ENCODE measurements at regions not wholly inside any gene's neighbourhood (a gene's known extent, or its start where the extent isn't known, plus 50 kb on each side); places are given as distances from the start of the nearest gene placed in this dataset.

DNA sequence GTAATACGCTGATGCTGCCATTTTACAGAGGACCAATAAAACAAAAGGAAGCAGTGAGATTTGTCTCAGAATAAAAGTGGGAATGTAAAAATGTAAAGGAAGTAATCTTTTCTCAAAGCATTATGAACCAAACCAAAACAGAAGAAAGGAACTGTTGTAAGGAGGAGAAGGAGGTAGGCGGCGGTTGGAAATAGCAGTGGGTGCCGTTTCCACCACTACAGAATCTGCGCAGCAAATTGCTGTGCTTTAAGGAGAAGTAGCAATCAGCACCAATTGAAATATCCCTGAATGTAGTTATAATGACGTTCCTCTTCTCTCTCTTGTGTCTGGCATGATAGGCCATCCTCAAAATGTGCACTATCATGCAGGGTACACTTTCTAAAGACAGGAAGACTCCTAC is 455.1 kb upstream of the TLE4 start:
- H3K4me2 ChIP-seq = no peak overlapping the region
- H4K20me1 ChIP-seq (ENCODE audit: low read depth) = no peaks in the 10 kb centered on the region
- H3K4me3 Mint-ChIP-seq = no peak overlapping the region
- H3K4me3 ChIP-seq = no peak overlapping the region
- no peaks in the 10 kb centered on the region for H3K27me3 ChIP-seq
- peaks cover 5% of the 10 kb centered on the region for H3K4me1 Mint-ChIP-seq
- DNase-seq (ENCODE audit: low spot score) = no peak
- no peaks in the 10 kb centered on the region for H3K9me3 Mint-ChIP-seq
- no peaks in the 10 kb centered on the region for H3K79me2 ChIP-seq (ENCODE audit: low read depth)
- peaks cover 11% of the 10 kb centered on the region for H3K4me1 ChIP-seq
- no peak overlapping the region for H3K9ac ChIP-seq
- no peaks in the 10 kb centered on the region for H3K36me3 Mint-ChIP-seq
- no peaks in the 10 kb centered on the region for H3K9me3 ChIP-seq (ENCODE audit: low read depth)
- TF ChIP-seq EZH2 (IDR thresholded peaks at IDR 0.05) (no peak), EZH2phosphoT487 (IDR thresholded peaks at IDR 0.05) (no peak)
- TF ChIP-seq, protein P1, sequence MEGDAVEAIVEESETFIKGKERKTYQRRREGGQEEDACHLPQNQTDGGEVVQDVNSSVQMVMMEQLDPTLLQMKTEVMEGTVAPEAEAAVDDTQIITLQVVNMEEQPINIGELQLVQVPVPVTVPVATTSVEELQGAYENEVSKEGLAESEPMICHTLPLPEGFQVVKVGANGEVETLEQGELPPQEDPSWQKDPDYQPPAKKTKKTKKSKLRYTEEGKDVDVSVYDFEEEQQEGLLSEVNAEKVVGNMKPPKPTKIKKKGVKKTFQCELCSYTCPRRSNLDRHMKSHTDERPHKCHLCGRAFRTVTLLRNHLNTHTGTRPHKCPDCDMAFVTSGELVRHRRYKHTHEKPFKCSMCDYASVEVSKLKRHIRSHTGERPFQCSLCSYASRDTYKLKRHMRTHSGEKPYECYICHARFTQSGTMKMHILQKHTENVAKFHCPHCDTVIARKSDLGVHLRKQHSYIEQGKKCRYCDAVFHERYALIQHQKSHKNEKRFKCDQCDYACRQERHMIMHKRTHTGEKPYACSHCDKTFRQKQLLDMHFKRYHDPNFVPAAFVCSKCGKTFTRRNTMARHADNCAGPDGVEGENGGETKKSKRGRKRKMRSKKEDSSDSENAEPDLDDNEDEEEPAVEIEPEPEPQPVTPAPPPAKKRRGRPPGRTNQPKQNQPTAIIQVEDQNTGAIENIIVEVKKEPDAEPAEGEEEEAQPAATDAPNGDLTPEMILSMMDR (IDR thresholded peaks at IDR 0.05) = no peak
- H3K27ac ChIP-seq = no peak overlapping the region
- no peaks in the 10 kb centered on the region for H3K27me3 Mint-ChIP-seq (ENCODE audit: insufficient read depth, low read depth)
- no peak overlapping the region for H3K27ac Mint-ChIP-seq
- H3F3A ChIP-seq (ENCODE audit: low read depth) = peaks cover 8% of the 10 kb centered on the region
- no peaks in the 10 kb centered on the region for H3K36me3 ChIP-seq
- H2AFZ ChIP-seq (replicated peaks) = no peak overlapping the region

GRCh38 chr9:79120533-79120932 is 451.2 kb upstream of the TLE4 start:
- H3K4me3 Mint-ChIP-seq = no peak overlapping the region
- TF ChIP-seq EZH2phosphoT487 (IDR thresholded peaks at IDR 0.05) (no peak), EZH2 (IDR thresholded peaks at IDR 0.05) (no peak)
- TF ChIP-seq, protein P1 (IDR thresholded peaks at IDR 0.05) = no peak

GRCh38 chr9:79120941-79121340 is 450.8 kb upstream of the TLE4 start:
- Histone ChIP-seq H3K4me2 (no peak overlapping the region), H3K9me3 (ENCODE audit: low read depth) (no peaks in the 10 kb centered on the region), H3K36me3 (no peaks in the 10 kb centered on the region), H3F3A (ENCODE audit: low read depth) (peaks cover 8% of the 10 kb centered on the region), H3K79me2 (ENCODE audit: low read depth) (no peaks in the 10 kb centered on the region), H3K4me1 (peaks cover 11% of the 10 kb centered on the region), H3K27me3 (no peaks in the 10 kb centered on the region), H3K4me3 (no peak overlapping the region), H3K9ac (no peak overlapping the region), H3K27ac (no peak overlapping the region), H2AFZ (replicated peaks) (no peak overlapping the region), H4K20me1 (ENCODE audit: low read depth) (no peaks in the 10 kb centered on the region)
- Mint-ChIP-seq H3K4me3 (no peak overlapping the region), H3K27me3 (ENCODE audit: insufficient read depth, low read depth) (no peaks in the 10 kb centered on the region), H3K27ac (no peak overlapping the region), H3K9me3 (no peaks in the 10 kb centered on the region), H3K4me1 (peaks cover 5% of the 10 kb centered on the region), H3K36me3 (no peaks in the 10 kb centered on the region)
- DNase-seq (ENCODE audit: low spot score) = no peak
- TF ChIP-seq, protein P1 (IDR thresholded peaks at IDR 0.05) = no peak
- TF ChIP-seq EZH2phosphoT487 (IDR thresholded peaks at IDR 0.05) (no peak), EZH2 (IDR thresholded peaks at IDR 0.05) (no peak)

More at GRCh38 chr9:79120533-79120932, 451.2 kb upstream of the TLE4 start:
- no peaks in the 10 kb centered on the region for H3K36me3 Mint-ChIP-seq
- Histone ChIP-seq H3K27me3 (no peaks in the 10 kb centered on the region), H3K9me3 (ENCODE audit: low read depth) (no peaks in the 10 kb centered on the region), H3K4me1 (peaks cover 11% of the 10 kb centered on the region), H3K27ac (no peak overlapping the region), H3K79me2 (ENCODE audit: low read depth) (no peaks in the 10 kb centered on the region), H3K9ac (no peak overlapping the region), H3F3A (ENCODE audit: low read depth) (peaks cover 8% of the 10 kb centered on the region), H3K4me2 (no peak overlapping the region), H4K20me1 (ENCODE audit: low read depth) (no peaks in the 10 kb centered on the region), H3K4me3 (no peak overlapping the region), H3K36me3 (no peaks in the 10 kb centered on the region), H2AFZ (replicated peaks) (no peak overlapping the region)
- H3K4me1 Mint-ChIP-seq = peaks cover 5% of the 10 kb centered on the region
- no peak overlapping the region for H3K27ac Mint-ChIP-seq
- no peak for DNase-seq (ENCODE audit: low spot score)
- H3K9me3 Mint-ChIP-seq = no peaks in the 10 kb centered on the region
- H3K27me3 Mint-ChIP-seq (ENCODE audit: insufficient read depth, low read depth) = no peaks in the 10 kb centered on the region
